HCT116 (cell line): ENCODE measurements at regions not wholly inside any gene's neighbourhood (a gene's known extent, or its start where the extent isn't known, plus 50 kb on each side); places are given as distances from the start of the nearest gene placed in this dataset.

Experiments
- CEBPB ChIP-seq: IDR thresholded peaks from 2 replicates; pipeline ENCODE4 v1.6.1; 2012; ENCODE audit warnings: low read depth
- CTCF ChIP-seq, 3 experiments: fragments of 200-600 bp in 1 of 3; sonication (generic) in 1 of 3; IDR thresholded peaks in 2 of 3; conservative IDR thresholded peaks in 1 of 3; 2 replicates each; pipeline ENCODE4 v1.5.1; 2012 to 2017; ENCODE audit warnings: low read depth in 2 of 3, low read length in 2 of 3, antibody characterized with exemption in 1 of 3, borderline replicate concordance in 1 of 3, control low read depth in 1 of 3, mild to moderate bottlenecking in 1 of 3, mixed read lengths in 1 of 3, mixed run types in 1 of 3, moderate library complexity in 1 of 3; ENCODE audit not compliant: insufficient read depth in 1 of 3
- EGR1 ChIP-seq: IDR thresholded peaks from 2 replicates; pipeline ENCODE4 v1.6.1; 2012; ENCODE audit warnings: low read depth
- ELF1 ChIP-seq: IDR thresholded peaks from 2 replicates; pipeline ENCODE4 v1.6.1; 2012; ENCODE audit warnings: low read depth, borderline replicate concordance
- EZH2 ChIP-seq: fragments of 200-600 bp; sonication (generic); IDR thresholded peaks from 2 replicates; pipeline ENCODE4 v1.6.1; 2017; ENCODE audit warnings: antibody characterized with exemption, mixed run types
- JUND ChIP-seq: IDR thresholded peaks from 2 replicates; pipeline ENCODE4 v1.6.1; 2012
- MAX ChIP-seq: IDR thresholded peaks from 2 replicates; pipeline ENCODE4 v1.6.1; 2012
- POLR2A ChIP-seq: IDR thresholded peaks from 2 replicates; pipeline ENCODE4 v1.7.0; 2011; ENCODE audit warnings: borderline replicate concordance; ENCODE audit not compliant: insufficient read depth, insufficient read length; ENCODE audit errors: extremely low read depth
- POLR2AphosphoS5 ChIP-seq: IDR thresholded peaks from 2 replicates; pipeline ENCODE4 v1.6.1; 2011; ENCODE audit warnings: mild to moderate bottlenecking, low read depth, low read length, moderate library complexity
- RAD21 ChIP-seq: IDR thresholded peaks from 2 replicates; pipeline ENCODE4 v1.6.1; 2012; ENCODE audit warnings: low read depth, mild to moderate bottlenecking
- SIN3A ChIP-seq: IDR thresholded peaks from 2 replicates; pipeline ENCODE4 v1.6.1; 2012; ENCODE audit warnings: low read depth
- SRF ChIP-seq: IDR thresholded peaks from 2 replicates; pipeline ENCODE4 v1.6.1; 2012; ENCODE audit warnings: low read depth
- TF ChIP-seq, protein P1 (sequence below): IDR thresholded peaks from 2 replicates; pipeline ENCODE4 v1.6.1; 2012
- TF ChIP-seq, protein P2 (sequence below): IDR thresholded peaks from 2 replicates; pipeline ENCODE4 v1.6.1; 2012; ENCODE audit warnings: low read depth

DNA sequence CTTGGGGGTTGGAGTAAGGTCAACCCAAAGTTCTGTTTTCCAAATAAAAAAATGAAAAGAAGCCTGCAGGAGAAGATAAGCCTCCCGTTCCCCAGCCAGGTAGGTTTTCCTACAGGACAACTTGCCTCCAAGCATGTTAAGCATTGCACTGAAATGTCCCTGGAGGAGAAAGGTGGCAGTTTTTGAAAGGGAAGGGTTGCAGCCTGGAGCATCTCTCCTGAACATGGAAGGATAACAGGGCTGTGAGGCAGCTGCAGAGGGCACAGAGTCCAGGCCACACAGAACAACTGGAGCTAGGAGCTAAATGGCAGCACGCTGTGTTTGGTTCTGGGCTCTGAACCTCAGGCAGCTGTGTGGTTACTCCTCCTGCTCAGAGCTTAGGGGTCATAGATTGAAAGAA, 452.9 kb downstream of the TCERG1L start:
- TF ChIP-seq RAD21 (no peak), CTCF (IDR thresholded peaks at IDR 0.05 in 2 of 3, conservative IDR thresholded peaks at IDR 0.05 in 1 of 3; ENCODE audit: borderline replicate concordance in 1 of 3, insufficient read depth in 1 of 3, low read depth in 2 of 3, low read length in 2 of 3) (no peak), EGR1 (no peak), POLR2A (no peak), JUND (no peak), ELF1 (no peak), EZH2 (no peak), MAX (no peak), SRF (no peak), CEBPB (no peak), POLR2AphosphoS5 (no peak), SIN3A (no peak)
- TF ChIP-seq, protein P1, sequence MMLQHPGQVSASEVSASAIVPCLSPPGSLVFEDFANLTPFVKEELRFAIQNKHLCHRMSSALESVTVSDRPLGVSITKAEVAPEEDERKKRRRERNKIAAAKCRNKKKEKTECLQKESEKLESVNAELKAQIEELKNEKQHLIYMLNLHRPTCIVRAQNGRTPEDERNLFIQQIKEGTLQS = no peak
- TF ChIP-seq, protein P2, sequence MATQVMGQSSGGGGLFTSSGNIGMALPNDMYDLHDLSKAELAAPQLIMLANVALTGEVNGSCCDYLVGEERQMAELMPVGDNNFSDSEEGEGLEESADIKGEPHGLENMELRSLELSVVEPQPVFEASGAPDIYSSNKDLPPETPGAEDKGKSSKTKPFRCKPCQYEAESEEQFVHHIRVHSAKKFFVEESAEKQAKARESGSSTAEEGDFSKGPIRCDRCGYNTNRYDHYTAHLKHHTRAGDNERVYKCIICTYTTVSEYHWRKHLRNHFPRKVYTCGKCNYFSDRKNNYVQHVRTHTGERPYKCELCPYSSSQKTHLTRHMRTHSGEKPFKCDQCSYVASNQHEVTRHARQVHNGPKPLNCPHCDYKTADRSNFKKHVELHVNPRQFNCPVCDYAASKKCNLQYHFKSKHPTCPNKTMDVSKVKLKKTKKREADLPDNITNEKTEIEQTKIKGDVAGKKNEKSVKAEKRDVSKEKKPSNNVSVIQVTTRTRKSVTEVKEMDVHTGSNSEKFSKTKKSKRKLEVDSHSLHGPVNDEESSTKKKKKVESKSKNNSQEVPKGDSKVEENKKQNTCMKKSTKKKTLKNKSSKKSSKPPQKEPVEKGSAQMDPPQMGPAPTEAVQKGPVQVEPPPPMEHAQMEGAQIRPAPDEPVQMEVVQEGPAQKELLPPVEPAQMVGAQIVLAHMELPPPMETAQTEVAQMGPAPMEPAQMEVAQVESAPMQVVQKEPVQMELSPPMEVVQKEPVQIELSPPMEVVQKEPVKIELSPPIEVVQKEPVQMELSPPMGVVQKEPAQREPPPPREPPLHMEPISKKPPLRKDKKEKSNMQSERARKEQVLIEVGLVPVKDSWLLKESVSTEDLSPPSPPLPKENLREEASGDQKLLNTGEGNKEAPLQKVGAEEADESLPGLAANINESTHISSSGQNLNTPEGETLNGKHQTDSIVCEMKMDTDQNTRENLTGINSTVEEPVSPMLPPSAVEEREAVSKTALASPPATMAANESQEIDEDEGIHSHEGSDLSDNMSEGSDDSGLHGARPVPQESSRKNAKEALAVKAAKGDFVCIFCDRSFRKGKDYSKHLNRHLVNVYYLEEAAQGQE = no peak
